IPS DF 4.7 (cell line): ENCODE measurements at regions not wholly inside any gene's neighbourhood (a gene's known extent, or its start where the extent isn't known, plus 50 kb on each side); places are given as distances from the start of the nearest gene placed in this dataset.
"Not testable (repeated sequence)": the region's sequence is repeated elsewhere in the genome, so short reads cannot be mapped to it uniquely, and the experiment has no call there.

ENCODE experiments used
- DNase-seq: peaks from one replicate; pipeline ENCODE4 v3.0.0-alpha.2; 2013; ENCODE audit warnings: low spot score; ENCODE audit errors: extremely low read depth

DNA sequence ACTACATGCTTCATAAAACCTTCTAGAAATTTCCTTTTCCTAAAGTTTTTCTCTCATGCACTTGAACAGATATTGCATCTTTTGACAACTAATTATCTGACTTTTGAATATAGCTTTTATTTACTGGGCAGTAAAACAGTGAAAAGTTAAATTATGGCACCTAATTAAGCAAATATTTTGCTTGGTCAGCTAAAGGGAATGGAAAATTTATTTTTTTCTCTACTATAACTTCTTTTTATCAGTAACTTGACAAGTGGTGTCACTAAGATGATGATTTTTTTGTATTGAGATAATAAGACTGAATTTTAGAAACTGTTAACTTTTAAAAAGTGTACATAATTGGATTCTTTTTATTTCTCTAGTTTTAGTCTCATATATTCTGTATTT lies 351.6 kb downstream of the PIK3C3 start:
- DNase-seq: no peak

DNA sequence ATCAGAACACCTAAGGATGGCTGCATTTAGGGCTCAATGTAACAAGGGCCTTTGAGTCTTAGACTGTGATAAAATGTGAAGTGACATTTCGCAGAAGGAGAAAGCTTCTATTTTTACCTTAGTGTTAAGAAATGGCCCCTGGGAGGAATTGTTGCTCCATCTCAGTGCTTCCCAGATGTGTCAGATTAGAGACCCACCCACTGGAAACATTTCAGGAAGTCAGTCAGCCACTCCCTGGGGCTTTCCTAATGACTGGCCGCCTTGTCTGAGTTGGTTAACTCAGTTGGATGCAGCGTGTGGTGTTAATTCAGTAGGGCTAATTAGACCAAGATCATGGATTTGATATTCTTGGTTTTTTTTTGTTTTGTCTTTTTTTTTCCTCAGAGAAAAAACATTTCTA lies 355.9 kb downstream of the PIK3C3 start:
- no peak for DNase-seq

DNA sequence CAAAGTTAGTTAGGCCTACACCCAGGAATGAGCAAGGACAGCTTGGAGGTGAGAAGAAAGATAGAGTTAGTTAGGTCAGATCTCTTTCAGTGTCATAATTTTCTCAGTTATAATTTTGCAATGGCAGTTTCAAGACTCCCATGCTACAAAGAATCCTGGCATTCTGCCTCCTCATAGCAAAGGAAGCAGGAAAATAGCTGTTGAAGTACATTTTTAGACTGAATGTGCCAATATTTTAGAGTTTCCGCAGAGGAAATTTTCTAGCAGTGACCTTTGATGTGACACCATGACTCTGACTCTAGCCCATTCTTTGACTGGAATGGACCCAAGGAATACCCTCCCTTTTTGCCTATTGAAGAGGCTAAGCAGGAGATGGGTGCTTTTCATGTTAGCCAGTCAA lies 371.7 kb downstream of the PIK3C3 start:
- DNase-seq: no peak

DNA sequence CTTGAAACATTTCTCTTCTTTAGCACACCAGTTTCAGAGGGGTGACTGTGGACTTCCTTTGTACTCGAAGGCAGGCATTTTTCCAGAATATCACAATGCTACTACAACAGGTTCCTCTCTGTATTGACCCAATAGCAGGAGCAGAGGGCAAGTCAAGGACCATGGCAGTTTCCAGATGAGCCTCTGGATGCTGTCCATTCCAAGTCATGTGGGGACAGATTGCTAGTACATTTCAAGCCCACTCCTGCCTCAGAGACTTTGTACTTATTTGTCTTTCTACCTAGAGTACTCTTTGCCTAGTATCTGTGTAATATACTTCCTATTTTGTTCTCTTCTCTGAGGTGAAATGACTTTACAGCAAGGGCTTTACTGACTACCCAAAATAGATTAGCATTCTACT lies 373.9 kb downstream of the PIK3C3 start:
- no peak for DNase-seq

DNA sequence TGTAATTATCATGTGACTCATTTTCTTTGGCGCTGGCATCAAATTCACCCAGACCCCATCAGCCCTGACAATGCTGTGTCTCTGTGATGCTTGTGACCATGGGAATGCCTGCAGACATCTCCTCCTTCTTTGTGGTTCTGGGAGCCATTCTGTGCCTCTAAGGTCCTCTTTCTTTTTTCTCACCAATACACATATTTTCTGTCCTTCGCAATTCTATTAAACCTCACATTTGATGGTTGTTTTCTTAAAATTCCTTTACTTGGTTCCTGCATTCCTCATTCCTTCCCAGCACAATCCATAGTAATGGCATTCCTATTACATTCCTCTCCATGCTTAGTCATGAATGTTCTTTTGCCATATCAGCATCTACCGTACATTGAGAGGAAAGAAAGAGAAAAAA lies 375.3 kb downstream of the PIK3C3 start:
- no peak for DNase-seq

DNA sequence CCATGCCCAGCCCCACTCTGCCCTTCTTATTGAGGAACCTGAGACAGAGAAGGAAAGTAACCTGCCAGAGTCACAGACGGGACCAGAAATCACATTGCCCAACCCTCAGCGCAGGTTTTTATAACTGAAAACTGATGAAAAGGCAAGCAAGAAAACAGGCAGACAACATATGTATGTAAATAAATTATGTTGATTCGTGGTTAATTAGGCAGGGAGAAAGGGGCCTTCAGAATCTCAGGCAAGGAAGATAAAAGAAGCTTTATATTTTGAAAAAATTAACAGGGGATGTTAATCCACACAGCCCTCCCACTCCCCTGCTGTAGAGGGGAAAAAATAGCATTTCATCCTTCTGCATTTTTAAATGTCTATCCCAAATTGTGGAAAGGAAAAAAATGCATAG lies 378.5 kb downstream of the PIK3C3 start:
- DNase-seq: no peak

DNA sequence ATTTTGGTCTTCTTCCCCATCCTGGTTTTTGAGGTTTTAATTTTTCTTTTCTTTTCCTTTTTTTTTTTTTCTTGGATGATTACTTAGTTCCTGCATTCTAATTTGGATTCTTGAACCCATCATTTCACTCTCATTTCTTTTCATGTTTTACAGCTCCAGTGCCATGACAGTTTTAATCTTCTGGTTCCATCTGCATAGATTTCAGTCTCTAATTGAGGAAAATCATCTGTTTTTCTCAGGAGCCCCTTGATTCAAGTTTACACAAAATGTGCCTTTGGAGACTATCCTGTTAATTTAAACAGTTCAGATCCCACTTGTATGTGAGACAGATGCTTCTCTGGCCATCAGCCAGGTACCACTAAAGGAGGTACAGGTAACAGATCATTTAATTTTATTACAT lies 379.9 kb downstream of the PIK3C3 start:
- no peak for DNase-seq

DNA sequence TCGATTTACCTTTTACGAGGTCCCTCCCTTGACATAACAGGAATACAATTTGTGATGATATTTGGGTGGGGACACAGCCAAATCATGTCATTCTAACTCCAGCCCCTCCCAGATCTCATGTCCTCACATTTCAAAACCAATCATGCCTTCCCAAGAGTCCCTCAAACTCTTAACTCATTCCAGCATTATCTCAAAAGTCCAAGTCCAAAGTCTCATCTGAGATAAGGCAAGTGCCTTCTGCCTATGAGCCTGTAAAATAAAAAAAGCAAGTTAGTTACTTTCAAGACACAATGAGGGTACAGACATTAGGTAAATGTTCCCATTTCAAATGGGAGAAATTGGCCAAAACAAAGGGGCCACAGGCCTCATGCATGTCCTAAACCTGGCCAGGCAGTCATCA lies 381.1 kb downstream of the PIK3C3 start:
- no peak for DNase-seq

DNA sequence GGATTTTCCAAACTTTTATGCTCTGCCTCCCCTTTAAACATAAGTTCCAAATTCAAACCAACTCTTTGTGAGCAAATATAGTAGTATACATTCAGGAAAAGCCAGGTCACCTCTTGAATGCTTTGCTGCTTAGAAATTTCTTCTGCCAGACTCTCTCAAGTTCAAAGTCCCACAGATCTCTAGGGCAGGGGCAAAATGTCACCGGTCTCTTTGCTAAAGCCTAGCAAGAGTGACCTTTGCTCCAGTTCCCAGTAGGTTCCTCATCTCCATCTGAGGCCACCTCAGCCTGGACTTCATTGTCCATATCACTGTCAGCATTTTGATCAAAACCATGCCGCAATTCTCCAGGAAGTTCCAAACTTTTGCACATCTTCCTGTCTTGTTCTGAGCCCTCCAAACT lies 382.3 kb downstream of the PIK3C3 start:
- not testable (repeated sequence) for DNase-seq

DNA sequence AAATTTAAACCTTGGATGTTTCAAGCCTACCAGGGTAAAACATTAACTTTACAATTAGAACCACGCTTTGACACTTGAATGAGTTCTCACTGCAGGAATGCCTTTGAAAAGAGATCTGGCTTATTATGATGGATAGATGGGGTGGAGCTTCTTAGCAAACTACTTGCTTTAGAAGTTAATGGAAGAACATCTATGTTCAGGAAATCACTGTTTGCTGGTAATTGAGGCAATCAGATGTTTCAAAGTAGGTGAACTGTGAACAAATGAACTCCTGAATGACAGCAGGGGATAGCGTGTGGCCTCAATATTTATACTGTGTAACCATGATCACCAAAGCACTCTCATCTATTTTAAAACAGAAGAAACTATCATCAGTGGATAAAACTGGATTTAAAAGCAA lies 383.6 kb downstream of the PIK3C3 start:
- DNase-seq: no peak

DNA sequence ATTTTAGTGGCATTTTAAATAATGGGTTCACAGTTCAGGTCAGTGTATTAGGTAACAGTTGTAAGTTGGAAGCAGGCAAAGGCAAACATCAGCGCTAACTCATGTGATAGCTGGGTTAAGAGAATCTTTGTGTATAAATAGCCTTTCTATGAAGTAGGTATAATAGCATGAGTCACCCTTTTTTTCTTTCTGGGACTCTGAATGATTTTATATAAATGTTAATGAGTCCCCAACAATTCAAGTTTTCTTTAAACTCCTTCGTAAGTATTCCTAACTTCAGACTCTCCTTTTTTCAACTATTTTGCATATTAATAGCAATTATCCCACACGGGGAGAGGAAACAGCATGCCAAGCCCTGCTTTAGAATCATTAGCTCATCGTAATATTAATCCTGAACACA lies 384.3 kb downstream of the PIK3C3 start:
- DNase-seq: no peak

DNA sequence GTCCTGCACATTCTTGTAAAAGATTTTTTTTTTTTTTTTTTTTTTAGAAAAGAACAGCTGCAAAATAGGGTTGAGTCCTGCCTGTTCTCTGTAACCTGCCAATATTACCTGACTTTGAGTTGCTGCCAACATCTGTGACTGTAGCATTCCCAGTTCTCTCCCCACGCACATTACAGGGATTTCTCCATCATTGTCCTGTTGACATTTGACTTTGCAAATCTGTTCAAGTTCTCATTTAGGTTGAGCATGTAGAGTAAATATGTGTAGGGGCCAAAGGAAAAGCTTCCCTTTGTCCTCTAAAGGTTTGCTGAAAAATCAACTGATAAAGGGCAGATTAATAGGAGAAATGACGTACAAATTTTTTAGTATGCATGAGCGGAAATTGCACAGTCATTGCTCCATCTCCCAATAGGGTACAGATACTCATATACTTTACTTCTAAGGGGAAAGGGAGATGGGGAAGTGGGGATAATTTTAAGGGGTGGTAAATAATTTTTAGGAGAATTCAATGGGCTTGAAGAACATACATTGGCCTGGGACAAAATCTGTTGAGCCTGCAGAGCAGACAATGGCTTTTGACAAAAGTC lies 385.5 kb downstream of the PIK3C3 start:
- no peak for DNase-seq

DNA sequence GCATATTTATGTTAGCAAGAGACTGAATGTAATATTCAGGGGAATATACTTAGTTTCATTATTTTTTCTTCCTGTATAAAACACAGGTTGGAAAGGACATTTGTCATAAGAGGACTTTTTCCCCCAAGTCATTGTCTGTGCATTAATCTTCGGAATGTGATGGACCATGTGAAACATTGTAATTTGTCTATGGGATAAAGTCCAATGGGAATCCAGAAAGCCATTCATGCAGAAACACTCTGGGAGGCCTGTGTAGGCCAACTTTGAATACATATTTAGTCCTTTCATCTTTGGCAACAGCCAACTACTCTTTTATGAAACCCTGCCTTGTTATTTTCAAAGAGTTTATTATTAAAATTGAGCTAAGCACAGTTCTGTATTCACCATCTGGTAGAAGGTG lies 386.4 kb downstream of the PIK3C3 start:
- no peak for DNase-seq

DNA sequence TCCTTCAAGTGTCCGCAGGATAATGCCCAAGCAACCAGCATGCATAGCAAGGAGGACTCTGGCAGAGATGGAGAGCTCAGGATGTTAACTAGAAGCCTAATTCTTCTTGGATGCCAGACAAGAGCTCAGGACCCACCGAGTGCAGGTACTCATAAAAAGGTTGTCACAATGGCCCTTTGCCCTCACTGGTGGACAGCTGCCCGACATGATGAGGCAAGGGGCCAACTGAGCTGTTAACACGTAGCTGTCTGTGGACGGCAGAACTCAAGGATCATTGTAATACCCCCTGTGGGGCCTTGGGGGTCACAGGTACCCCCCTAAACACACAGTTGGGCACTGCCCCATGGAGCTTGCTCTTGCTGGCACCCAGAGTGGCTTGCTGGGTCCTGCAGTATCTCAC lies 393.7 kb downstream of the PIK3C3 start:
- DNase-seq: no peak

DNA sequence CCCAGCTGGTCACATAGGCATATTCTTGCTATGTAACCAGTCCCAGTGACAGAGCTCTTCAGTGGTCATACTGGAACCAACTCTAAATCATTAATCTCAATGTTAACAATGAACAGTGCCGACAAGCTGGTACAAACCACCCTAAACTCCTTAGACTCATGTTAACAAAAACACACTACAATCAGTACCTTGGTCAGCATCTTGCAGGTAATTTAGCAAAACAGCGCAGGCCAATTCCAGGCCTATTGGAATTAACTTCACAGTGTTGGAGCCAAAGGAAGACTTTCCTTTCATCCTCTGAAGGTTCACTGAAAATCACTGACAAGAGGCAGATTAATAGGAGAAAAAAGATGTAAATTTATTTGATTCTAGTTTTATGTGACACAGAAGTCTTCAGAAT lies 396.4 kb downstream of the PIK3C3 start:
- no peak for DNase-seq

DNA sequence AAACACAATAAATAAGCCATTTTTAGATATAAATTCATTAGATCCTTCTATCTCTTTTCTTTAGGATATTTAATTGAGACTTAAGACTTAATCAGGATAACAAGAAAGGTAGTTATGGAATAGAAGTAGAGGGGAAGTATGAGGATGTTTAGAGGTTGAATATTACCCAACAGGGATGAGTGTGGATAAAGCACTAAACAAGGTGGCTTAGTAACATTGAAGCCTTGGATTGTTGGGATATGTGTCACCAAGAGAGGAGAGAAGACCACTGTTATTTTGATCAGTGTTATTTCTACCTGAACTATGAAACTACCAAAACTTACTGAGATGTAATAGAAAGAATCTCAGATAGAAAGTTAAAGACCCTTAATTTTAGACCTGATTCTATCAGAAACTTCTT lies 405.7 kb downstream of the PIK3C3 start:
- DNase-seq: no peak

DNA sequence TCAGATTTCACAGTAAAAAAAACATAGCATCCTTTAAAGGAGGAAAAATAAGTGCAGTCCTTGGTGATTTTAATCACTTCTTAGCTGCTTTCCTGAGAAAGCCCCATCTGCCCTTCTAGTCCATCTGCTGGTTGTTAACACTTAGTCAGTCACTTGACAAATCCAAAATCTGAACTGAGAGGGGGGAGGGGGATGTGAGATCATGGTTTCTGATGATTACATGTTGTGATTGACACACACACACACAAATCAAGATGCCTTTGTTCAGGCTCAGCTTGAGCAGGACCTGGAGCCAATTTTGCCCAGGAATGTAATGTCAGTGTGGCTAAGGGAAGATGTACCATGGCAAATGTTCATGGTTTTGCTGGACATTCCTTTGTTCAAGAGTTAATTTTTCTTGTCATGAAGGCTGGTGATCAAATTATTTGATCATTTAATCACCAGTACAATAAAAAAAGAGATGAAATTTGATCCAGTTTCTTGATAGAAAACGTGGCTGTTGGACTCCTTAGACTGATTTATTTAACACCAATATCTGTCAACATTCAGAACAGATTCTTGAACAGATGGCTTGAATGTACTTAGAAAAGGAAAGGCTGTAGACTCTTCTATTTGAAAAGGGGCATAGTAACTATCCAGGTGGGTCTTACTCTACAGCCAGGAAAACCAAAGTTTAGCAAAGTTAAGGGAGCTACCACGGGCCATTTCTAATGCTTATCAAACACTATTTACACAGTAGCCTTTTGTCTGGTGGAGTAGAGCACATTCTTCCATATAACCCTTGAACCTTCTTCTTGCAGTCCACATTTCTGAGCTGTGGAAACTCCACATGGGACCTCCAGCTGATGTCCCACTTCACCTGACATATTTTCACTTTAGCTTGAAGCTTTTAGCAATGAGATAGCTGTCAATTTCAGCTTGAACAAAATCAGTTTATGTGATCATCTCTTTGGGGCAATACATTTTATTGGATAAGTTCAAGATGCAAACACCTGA lies 408.7 kb downstream of the PIK3C3 start:
- no peak for DNase-seq

DNA sequence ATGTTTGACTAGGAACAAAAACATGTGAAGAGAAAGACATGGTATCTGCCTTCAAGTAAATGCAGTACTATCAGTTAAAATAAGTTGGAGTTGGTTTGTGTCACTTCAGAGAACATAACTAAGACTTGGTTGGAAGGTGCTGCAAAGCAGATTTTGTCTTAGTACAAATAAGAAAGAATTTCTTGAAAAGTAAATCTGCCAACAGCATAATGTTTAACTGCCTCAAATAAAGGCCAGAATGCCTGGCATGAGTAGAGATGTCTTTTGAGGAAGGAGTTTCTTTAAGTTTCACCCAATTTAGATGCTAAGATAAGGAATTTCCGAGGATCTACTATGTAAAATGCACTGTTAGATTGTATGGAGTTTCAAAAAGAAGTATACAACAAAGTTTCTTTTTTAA lies 409.7 kb downstream of the PIK3C3 start:
- DNase-seq: no peak

DNA sequence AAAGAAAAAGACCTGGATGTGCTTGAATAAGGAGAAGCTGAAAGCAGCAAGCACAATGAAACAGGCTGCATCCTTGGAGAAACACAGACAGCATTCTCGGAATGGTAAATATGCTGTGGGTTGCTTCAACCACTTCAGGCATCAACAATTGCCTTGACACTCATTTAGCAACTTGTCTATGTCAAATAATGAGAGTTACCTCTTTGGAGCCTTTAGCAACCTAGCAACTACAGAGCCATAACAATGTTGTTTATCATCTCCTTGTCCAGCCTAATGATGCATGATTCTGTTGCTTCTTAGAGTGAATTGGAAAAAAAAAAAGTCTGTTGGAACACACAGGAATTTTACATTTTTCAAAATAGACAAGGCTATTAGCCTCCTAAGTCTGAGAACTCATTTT lies 410.6 kb downstream of the PIK3C3 start:
- DNase-seq: no peak

DNA sequence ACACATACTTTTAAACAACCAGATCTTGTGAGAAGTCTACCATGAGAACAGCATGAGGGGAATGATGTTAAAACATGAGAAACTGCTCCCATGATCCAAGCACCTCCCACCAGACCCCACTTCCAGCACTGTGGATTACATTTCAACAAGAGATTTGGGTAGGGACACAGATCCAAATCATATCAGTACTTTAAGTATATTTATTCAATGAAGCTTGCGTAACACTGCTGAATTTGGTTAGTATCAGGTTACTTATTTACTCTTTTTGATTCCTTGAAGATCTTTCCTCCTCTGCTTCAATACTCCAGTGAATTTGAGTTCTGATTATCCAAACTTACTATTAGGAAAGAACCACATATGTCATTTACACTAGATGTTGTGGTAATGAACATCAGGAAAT lies 418.6 kb downstream of the PIK3C3 start:
- DNase-seq: no peak

DNA sequence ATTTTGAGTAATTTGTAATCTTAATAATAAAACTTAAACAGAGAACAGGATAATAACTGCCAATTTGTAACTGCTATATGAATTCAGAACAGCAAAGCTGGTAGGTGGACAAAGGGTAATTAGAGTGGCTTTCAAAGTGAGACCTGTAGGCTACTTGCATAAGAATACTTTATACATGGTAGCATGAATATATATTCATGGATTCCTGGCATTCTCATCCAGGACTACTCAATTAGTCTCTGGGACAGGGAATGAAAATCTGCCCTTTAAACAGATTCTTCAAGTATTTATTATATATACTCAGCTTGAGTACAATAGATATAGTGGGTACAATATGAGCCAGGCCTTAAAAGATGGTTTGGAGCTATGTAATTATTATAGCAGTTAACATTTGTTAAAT lies 419.9 kb downstream of the PIK3C3 start:
- DNase-seq: no peak

DNA sequence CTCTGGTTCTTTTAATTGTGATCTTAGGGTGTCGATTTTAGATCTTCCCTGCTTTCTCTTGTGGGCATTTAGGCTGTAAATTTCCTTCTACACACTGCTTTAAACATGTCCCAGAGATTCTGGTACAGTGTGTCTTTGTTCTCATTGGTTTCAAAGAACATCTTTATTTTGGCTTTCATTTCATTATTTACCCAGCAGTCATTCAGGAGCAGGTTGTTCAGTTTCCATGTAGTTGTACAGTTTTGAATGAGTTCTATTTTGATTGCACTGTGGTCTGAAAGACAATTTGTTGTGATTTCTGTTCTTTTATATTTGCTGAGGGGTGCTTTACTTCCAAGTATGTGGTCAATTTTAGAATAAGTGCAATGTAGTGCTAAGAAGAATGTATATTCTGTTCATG lies 423.8 kb downstream of the PIK3C3 start:
- DNase-seq: not testable (repeated sequence)

DNA sequence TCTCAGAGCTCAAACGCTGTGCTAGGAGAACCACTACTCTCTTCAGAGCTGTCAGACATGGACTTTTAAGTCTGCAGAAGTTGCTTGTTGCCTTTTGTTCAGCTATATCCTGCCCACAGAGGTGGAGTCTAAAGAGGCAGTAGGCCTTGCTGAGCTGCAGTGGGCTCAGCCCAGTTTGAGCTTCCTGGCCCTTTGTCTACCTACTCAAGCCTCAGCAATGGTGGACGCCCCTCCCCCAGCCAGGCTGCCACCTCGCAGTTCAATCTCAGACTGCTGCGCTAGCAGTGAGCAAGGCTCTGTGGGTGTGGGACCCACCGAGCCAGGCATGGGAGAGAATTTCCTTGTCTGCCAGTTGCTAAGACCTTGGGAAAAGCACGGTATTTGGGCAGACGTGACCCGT lies 426.2 kb downstream of the PIK3C3 start:
- not testable (repeated sequence) for DNase-seq
